ENCODE measurements at regions not wholly inside any gene's neighbourhood (a gene's known extent, or its start where the extent isn't known, plus 50 kb on each side); places are given as distances from the start of the nearest gene placed in this dataset.
"Not testable (repeated sequence)": the region's sequence is repeated elsewhere in the genome, so short reads cannot be mapped to it uniquely, and the experiment has no call there.

DNA sequence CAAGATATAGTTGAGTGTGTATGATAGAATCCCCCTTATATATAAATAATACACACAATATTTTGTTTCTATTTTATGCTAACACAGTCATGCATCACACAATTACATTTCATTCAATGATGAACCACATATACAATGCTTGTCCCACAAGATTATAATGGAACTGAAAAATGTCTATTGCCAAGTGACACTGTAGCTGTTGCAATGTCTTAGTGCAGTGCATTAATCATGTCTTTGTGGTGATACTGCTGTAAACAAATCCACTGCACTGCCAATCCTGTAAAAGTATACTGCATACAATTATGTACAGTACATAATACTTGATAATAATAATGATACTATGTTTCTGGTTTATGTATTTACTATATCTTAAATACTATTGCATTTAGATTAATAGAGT, 512.1 kb upstream of the CNTN3 start:
- DNase-seq (ENCODE audit: low spot score): no peak

DNA sequence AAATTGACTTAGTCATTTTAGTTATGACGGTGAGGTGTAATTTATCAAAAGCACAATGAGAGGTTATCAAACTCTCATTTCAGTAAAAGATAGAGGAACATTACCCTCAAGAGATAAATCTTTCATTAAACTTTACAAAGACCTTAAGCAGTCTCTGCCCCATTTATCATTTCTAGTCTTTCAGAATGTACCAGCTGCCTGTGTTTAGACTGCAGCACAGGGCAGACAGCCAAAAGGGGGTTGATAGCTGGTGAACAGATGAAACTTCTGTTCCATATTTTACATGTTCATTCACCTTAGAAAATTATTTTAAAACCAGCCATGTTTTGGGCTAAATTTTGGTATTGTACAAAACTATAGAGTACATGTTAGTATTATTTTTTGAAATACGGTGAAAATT, 514.6 kb upstream of the CNTN3 start:
- DNase-seq (ENCODE audit: low spot score): no peak

DNA sequence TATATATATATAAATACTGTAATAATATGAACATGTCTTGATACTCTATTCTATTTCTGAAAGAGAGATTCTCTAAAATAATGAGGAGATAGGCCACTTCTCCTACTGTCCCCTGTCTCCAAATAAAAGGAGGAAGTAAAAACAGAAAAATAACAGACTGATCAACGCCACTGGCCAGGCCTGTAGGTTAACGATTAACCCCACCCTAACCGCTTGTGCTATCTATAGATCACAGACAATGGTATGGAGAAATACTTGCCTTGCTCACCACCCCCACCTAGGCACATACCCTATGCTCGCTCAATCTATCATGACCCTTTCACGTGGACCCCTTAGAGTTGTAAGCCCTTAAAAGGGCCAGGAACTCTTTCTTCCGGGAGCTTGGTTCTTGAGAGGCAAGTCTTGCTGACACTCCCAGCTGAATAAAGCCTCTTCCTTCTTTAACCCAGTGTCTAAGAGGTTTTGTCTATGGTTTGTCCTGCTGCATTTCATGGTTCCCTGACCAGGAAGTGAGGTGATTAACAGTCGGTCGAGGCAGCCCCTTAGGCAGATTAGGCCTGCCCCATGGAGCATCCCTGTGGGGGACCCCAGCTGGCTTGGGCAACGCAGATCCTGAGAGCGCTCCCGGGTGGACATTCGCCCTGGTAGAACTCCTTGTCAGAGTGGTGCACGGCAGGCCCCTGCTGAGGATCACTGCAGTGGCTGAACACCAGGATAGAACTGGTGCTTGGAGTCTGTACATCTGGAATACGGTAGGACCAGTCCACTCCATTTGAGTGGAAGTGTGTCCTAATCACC, 521.8 kb upstream of the CNTN3 start:
- DNase-seq (ENCODE audit: low spot score): peak; percentile 55

DNA sequence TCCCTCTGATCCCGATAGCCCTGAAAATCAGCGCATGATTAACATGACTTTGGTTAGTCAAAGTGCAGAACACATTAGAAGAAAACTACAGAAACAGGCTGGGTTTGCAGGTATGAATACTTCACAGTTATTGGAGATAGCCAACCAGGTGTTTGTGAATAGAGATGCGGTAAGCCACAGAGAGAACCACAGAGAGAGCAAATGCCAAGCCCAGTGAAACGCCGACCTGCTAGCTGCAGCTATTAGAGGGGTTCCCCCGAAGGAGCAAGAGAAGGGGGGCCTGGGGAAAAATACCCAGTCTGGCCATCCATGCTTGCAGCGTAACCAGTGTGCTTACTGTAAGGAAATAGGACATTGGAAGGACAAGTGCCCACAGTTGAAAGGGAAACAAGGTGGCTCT, 523.9 kb upstream of the CNTN3 start:
- DNase-seq (ENCODE audit: low spot score): no peak

DNA sequence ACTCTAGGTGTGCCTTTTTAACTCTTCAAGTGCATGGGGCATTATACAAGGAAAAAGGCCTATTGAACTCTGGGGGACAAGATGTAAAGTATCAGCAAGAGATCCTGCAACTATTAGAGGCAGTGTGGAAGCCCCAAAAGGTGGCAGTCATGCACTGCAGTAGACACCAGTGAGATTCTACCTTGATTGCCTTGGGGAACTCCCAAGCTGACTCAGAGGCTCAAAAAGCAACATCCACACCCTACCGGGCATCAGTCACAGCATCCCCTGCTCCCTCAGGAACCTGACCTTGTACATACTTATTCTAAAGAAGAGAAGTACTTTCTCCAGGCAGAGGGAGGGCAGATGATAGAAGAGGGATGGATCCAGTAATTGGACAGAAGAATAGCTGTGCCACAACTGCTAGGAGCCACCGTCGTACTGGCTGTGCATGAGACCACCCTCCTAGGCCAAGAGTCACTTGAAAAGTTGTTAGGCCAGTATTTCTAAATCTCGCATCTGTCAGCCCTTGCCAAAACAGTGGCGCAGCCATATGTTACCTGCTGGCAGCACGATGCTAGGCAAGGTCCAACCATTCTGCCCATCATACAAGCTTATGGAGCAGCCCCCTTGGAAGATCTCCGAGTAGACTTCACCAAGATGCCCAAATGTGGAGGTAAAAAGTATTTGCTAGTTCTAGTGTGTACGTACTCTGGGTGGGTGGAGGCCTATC, 523.1 kb upstream of the FRG2C start:
- peak; percentile 22 for DNase-seq (ENCODE audit: low spot score)

DNA sequence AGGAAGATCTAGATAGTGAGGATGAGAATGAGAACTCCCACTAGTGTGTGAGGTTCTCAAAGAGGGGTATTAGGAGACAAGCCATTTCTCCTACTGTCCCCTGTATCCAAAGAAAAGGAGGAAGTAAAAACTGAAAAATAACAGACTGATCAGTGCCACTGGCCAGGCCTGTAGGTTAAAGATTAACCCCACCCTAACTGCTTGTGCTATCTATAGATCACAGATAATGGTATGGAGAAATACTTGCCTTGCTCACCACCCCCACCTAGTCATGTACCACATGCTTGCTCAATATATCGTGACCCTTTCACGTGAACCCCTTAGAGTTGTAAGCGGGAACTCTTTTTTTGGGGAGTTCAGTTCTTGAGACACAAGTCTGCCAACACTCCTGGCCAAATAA, 519.7 kb upstream of the FRG2C start:
- no peak for DNase-seq (ENCODE audit: low spot score)

DNA sequence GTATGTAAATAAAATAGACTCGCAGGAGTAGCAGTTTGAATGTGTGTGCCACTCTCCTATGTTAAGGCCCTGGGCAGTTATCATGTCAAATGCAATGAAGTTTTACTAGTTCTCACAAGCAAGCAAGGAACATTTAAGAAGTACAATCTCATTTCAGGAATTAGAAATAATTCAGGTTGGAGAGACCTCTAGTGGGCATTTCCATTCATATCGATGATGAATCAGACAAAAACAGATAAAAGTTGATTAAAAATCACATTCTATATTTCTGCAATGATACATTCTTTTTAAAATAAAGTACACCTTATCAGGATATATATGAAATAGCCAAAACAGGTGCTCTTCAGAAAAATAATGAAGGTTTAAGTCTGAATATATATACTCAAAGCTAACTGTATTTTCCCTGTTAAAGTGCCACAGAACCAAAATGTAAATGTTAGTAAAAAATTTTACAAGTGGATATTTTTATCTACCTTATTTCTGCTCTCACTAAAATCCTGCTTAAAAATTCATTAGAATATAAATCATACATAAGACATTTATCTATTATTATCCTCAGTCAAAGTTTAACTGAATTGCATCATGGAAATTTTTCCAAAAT, 492.4 kb upstream of the FRG2C start:
- DNase-seq (ENCODE audit: low spot score): peak; percentile 18

DNA sequence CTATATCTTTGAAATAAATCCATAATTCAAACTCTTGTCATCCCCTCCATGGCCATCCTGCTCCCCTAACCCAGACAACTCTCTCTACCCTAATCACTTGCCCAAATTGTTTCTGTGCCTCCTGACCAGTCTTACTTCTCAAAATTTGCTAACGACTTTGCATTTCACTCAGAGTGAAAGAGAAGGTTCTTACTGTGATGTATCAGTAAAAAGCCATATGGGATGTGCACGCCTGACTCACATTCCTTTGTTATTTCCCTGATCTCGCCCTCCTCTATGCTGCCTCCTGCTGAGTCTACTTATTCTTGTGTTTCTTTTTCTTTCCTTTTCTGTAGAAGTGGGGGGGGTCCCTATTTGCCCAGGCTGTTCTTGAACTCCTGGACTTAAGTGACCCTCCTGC, 487.2 kb upstream of the FRG2C start:
- no peak for DNase-seq (ENCODE audit: low spot score)

DNA sequence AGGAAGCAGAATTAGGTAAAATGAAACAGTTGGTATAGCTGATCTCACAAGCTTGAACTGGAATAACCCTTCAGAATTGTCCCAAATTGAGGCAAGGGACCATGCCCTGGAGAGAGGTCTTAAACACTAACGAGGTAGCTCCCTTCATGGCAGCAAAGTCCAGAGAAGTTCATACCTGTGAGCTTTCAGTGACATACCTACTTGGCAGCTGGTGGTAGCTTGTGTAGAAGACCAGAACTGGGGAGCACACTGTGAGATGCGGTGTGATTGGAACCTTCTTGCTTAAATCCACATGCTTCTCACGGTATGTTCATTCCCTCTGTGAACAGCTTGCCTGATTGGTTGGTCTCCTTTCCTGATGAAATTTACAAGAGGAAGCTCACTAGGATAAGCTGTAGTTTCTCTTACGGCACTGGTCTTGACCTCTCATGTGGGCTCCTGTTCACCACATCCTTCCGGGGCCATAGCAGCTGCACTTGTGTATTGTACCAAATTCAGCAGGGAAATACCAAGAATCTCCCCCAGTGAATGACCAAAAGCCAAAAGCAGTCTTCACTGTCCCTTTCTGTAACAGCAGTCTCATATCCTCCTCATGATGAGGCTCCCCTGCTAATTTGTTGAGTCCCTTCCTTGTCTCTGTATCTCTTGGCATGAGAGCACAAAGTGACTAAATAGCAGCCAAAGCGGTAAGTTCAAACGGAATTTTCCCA, 483.7 kb upstream of the FRG2C start:
- peak; percentile 17 for DNase-seq (ENCODE audit: low spot score)

DNA sequence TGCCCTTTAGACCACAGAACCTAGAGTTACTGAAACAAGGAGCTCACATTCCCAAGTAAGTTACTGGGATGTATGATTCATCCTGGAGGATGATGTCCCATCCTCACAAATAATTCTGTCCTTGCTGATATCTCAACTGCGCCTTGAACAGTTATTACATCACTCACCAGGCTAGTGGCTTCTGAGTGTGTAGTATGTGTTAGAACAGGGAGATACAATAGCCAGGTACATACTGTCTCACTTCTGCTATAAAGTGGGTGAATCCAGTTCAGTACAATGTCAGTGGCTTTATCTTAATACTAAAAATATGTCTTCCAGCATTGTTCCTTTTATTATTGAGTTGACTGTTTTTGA, 483.2 kb upstream of the FRG2C start:
- DNase-seq (ENCODE audit: low spot score): peak; percentile 27

DNA sequence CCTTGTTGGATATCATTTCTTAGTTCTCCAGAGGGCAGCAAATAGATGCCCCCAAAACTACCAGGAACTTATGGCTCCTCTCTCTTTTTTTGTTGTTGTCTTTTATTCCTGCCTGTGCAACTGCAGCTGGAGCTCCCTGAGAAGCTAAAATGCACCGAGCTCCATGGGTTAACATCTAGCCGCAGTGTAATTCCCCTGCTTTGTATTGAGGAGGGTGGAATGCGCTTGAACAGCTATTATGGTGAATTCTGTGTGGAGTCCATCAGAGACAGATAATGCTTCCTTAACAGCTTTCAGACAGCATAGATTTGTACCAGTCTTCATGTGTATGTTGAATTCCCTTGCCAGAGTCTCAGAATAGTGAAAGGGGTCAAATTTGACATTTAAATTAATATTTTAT, 475.2 kb upstream of the FRG2C start:
- DNase-seq (ENCODE audit: low spot score): no peak

DNA sequence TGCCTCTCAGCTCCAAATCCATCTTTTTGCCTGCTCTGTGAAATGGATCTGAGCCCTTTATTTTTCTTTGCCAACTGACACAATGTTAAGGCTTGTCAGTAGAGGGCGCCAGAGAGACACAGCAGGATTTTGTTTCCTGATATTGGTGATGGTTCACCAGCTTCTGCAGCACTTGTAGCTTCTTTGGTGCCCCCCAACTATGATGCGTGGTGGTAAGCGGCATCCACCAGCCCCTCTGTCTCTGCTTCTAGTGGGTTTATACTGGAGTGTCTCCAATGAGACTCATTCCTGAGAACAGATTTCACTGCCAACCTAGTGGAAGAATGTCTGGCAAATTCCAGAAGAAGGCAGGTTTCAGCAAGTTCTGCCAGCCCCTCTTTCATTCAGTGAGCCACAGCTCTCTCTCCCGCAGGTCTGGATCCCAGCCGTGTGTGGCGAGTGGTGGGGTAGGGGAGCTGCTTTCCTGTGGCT, 471.9 kb upstream of the FRG2C start:
- peak; percentile 20 for DNase-seq (ENCODE audit: low spot score)

DNA sequence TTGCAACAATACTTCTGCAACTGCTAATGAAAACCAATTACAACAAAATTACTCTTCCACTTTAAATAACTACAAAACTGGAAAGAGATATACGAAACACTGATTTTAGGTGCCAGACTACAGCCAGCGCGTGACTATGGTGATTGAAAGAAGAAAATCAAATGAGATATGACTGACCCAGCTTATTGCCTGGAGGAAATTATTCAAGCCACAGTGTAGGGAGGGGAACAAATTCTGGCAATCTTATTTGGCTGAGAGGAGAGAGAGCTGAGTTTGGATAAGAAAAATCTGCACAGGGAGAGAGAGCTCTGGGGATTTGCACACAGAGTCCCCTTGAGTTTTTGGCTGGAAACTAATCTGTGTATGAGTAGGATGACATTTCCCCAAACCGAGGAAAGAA, 470.3 kb upstream of the FRG2C start:
- no peak for DNase-seq (ENCODE audit: low spot score)

DNA sequence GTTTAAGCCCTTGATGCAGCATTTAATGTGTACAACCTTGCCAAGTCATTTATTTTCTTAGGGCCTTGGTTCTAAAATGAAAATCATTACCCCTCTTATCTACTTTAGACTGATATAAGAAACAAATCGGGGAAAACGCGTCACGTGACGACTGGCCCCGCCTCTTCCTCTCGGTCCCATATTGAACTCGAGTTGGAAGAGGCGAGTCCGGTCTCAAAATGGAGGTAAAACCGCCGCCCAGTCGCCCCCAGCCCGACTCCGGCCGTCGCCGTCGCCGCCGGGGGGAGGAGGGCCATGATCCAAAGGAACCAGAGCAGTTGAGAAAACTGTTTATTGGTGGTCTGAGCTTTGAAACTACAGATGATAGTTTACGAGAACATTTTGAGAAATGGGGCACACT, 449.8 kb upstream of the FRG2C start:
- DNase-seq (ENCODE audit: low spot score): not testable (repeated sequence)

DNA sequence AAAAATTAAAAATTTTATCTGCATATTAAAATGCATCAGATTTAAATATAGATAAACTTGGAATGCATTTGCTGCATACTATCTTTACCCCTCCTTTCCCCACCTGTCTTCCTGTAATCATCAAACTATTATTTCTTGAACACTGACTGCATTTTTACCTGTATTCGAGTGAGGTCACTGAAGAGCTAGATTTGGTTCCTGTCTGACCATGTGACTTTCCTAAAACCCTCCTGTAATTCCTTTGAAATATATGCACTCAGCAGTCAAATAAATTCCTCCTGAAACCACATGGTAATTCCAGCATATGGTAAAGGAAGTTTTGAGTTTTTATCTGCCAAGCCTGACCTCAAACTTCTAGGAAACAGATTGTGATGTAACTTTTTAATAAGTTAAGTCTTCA, 445.6 kb upstream of the FRG2C start:
- peak; percentile 51 for DNase-seq (ENCODE audit: low spot score)

DNA sequence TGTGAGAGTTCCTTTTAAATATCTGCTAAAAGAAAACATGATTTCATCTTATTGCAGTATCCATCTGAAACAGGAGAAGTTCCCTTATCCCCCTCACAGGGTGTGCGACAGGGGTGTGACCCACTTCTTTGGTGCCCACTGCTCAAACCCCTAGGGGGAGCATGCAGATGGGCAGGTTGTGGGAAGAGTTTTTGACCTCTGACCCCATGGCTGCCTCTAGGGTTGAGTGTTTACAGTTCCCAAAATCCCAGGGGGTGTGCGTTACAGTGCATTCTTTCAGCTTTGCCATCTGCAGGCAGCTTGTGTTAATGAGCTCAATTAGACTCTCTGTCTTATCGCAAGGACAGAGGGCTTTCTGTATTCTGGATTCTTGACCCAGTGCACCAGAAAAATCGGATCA, 443.2 kb upstream of the FRG2C start:
- DNase-seq (ENCODE audit: low spot score): no peak

DNA sequence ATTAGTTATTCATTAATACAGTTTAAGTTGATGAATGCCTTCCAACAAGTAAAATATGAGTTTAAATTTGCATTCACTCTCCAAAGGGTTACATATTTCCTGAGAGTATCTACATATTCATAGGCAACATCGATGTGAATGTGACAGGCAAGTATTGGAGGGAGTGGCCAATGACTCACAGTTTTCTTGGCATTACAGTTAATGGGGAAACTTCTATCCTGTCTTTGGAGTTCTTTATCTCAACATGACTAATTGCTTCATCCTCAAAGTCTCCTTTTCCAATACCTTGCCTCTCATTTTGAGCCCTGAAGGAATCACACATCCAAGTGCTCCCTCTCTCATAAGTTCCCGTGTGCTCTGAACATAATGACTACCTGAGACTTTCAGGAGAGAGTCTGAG, 439.7 kb upstream of the FRG2C start:
- no peak for DNase-seq (ENCODE audit: low spot score)

DNA sequence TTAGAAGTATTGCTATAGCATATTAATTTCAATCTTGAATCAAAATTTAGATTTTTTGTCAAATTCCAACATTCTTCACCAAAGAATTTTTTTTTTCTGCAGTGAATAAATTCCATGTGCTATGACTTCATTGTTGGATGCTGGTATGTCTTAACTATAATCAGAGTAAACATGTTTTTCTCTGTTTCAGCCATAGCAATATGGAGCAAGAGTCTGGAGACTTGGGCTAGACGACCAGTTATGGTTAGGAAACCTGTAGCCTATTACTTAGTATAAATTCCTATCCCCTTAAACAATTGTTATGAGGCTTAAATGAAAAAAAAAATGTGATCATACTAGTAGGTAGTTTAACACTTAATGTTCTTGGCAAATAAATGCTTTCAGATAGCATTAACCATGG, 431.9 kb upstream of the FRG2C start:
- no peak for DNase-seq (ENCODE audit: low spot score)

DNA sequence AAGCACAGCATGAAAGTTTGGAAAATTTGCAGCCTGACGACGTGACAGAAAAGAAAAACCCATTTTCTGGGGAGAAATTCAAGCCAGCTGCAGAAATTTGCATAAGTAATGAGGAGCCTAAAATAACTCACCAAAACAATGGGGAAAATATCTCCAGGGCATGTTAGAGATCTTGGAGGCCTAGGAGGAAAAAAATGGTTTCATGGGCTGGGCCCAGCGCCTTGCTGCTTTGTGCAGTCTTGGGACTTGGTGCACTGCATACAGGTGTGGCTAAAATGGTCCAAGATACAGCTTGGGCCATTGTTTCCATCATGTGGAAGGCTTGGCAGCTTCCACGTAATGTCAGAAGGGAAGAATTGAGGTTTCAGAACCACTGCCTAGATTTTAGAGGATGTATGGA, 428.5 kb upstream of the FRG2C start:
- DNase-seq (ENCODE audit: low spot score): no peak

DNA sequence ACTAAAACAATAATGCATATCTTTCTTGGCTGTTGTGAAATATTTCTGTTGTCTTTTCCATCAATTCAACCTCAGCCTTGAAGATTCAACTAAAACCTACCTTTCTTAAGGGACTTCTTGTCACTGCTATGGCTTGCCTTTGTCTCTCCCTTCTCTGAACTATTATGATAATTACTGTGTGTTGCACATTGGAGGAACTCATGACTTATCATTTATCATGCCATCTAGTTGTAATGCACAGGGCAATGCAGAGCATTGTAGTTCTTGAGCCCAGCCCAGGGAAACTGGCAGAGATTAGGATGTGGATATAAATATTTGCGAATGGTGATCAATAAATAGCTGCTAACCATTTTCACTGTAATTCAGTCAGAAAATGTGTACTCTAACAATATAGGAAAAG, 427.1 kb upstream of the FRG2C start:
- DNase-seq (ENCODE audit: low spot score): no peak

DNA sequence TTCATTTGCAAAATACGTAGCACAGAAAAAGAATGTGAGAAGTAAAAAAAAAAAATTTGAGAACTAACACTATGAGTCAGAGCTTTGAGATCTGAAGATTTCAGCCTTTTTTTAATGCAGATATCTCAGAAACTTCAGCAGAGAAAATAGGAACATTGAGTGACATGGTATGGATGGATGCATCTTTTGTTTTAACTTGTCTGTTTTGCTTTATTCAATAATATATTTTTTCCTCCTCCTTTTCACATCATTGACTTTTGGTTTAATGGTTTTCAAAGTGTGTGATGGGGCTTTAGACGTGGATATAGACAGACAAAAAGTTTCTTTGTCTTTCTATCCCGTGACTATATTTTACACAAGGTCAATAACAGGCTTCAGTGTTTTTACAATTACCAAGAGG, 426.7 kb upstream of the FRG2C start:
- DNase-seq (ENCODE audit: low spot score): no peak

DNA sequence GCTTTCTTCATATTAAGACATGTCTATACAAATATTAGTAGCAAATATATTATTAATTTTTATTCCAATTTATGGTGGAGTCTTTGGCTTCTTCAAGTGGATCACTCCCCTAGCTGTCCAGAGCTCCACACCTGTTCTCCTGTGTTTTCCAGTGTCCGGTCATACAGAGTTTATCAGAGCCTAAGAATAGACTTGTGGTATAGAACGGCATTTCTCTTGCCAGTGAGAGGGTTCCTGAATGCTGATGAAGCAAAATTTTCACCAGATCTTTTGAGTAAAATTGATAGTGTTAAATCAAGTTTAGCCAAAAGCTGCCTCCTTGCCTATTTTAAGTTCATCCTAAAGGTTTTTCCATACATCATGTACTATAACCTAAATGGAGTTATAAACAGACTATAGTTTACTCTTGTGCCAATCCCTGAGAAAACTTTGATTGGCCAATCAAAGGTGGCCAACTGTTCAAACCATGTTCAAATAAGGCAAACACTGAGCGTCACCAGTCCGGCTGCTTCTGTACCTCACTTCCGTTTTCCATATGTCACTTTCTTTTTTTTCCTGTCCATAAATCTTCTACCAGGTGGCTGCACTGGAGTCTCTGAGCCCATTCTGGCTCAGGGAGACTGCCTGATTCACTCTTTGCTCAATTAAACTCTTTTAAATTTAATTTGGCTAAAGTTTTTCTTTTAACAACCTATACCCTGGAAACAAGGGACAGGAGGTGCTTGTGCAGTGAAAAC, 422.7 kb upstream of the FRG2C start:
- not testable (repeated sequence) for DNase-seq (ENCODE audit: low spot score)

Data from SW480 (cell line).